HepG2 (cell line): ENCODE measurements at regions not wholly inside any gene's neighbourhood (a gene's known extent, or its start where the extent isn't known, plus 50 kb on each side); places are given as distances from the start of the nearest gene placed in this dataset.

Source experiments
- MAFK ChIP-seq, 2 experiments: IDR thresholded peaks in 1 of 2; conservative IDR thresholded peaks in 1 of 2; 2 replicates each; pipeline ENCODE4 v1.6.1; 2011; ENCODE audit warnings: improper control_type of control experiment in 2 of 2, low read length in 2 of 2
- TCF12 ChIP-seq, 2 experiments: fragments of 450-650 bp in 1 of 2; sonication (generic) in 1 of 2; formaldehyde crosslinking in 1 of 2; IDR thresholded peaks; 2 replicates each; pipeline versions ENCODE4 v1.6.1 to v1.8.0; 2017 to 2022; ENCODE audit warnings: antibody characterized with exemption in 1 of 2, mild to moderate bottlenecking in 1 of 2, missing genetic modification reagents in 1 of 2, moderate library complexity in 1 of 2
- TP53 ChIP-seq: sonication (generic); formaldehyde crosslinking; conservative IDR thresholded peaks from 2 replicates; pipeline ENCODE4 v1.4.0; 2020; ENCODE audit warnings: missing genetic modification reagents

DNA sequence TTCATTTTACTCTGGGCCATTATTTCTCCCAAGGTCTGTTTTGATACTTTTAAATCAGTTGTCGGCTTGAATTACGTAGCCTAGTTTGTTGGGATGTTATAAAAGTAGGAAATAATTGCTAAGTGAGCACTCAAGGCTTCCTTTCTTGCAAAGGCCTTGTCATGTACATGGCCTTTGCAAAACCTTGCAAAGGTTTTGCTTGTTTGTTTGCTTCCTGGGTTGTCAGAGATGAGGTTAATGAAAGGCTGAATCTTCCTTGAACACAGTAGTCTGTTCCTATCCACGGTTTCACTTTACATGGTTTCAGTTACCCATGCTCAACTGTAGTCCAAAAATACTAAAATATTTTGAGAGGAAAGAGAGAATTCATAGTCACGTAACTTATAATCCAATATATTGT lies 113.5 kb downstream of the NAA11 start:
- TF ChIP-seq TCF12 (IDR thresholded peaks at IDR 0.05) = no peak
- TF ChIP-seq TCF12 (CRISPR knock-in tag; IDR thresholded peaks at IDR 0.05) = no peak
- no peak for TF ChIP-seq MAFK (conservative IDR thresholded peaks at IDR 0.05 in 1 of 2, IDR thresholded peaks at IDR 0.05 in 1 of 2; ENCODE audit: low read length in 2 of 2)
- TF ChIP-seq TP53 = no peak
